Gastroesophageal sphincter (tissue), 3 donors: ENCODE measurements at regions not wholly inside any gene's neighbourhood (a gene's known extent, or its start where the extent isn't known, plus 50 kb on each side); places are given as distances from the start of the nearest gene placed in this dataset.

ENCODE experiments used
- EP300 ChIP-seq: sonication (generic); formaldehyde crosslinking; IDR thresholded peaks from one replicate; pipeline ENCODE4 v1.6.1; 2017; ENCODE audit warnings: antibody characterized with exemption, mild to moderate bottlenecking
- POLR2AphosphoS5 ChIP-seq: sonication (generic); formaldehyde crosslinking; IDR thresholded peaks from one replicate; pipeline ENCODE4 v1.6.1; 2017; ENCODE audit warnings: antibody characterized with exemption
- TF ChIP-seq, protein P1 (sequence below), 4 experiments: fragments of 200-600 bp in 2 of 4; fragments of 450-650 bp in 2 of 4; sonication (generic) in 1 of 4; IDR thresholded peaks; one replicate each; pipeline ENCODE4 v1.5.1; 2017 to 2019; ENCODE audit warnings: antibody characterized with exemption in 4 of 4, mild to moderate bottlenecking in 2 of 4, moderate library complexity in 2 of 4

- TF ChIP-seq, protein P1, sequence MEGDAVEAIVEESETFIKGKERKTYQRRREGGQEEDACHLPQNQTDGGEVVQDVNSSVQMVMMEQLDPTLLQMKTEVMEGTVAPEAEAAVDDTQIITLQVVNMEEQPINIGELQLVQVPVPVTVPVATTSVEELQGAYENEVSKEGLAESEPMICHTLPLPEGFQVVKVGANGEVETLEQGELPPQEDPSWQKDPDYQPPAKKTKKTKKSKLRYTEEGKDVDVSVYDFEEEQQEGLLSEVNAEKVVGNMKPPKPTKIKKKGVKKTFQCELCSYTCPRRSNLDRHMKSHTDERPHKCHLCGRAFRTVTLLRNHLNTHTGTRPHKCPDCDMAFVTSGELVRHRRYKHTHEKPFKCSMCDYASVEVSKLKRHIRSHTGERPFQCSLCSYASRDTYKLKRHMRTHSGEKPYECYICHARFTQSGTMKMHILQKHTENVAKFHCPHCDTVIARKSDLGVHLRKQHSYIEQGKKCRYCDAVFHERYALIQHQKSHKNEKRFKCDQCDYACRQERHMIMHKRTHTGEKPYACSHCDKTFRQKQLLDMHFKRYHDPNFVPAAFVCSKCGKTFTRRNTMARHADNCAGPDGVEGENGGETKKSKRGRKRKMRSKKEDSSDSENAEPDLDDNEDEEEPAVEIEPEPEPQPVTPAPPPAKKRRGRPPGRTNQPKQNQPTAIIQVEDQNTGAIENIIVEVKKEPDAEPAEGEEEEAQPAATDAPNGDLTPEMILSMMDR (IDR thresholded peaks at IDR 0.05): no peak
- no peak for TF ChIP-seq POLR2AphosphoS5
- TF ChIP-seq EP300: no peak
Measured at GRCh38 chr1:56363007-56363770, 216.2 kb downstream of the PLPP3 start.
